Liver (tissue), 8 donors: ENCODE measurements at regions not wholly inside any gene's neighbourhood (a gene's known extent, or its start where the extent isn't known, plus 50 kb on each side); places are given as distances from the start of the nearest gene placed in this dataset.
"Not testable (repeated sequence)": the region's sequence is repeated elsewhere in the genome, so short reads cannot be mapped to it uniquely, and the experiment has no call there.

ENCODE experiments used
- DNase-seq: peaks from one replicate; pipeline ENCODE4 v3.0.0-alpha.2; 2017; ENCODE audit warnings: low spot score
- H3K27ac ChIP-seq, 2 donors: one replicate each; pipeline ENCODE4 v1.7.0; 2013; ENCODE audit warnings: inconsistent platforms in 2 of 2, low read length in 2 of 2, control low read depth in 1 of 2, low read depth in 1 of 2, mild to moderate bottlenecking in 1 of 2
- H3K27me3 ChIP-seq, 4 donors: one replicate each; pipeline versions ENCODE4 v1.6.1 to v1.7.0; 2013; ENCODE audit warnings: low read length in 3 of 4, inconsistent platforms in 1 of 4, mild to moderate bottlenecking in 1 of 4, moderate library complexity in 1 of 4; ENCODE audit not compliant: control insufficient read depth in 4 of 4, insufficient read depth in 4 of 4
- H3K36me3 ChIP-seq, 4 donors: one replicate each; pipeline versions ENCODE4 v1.6.1 to v1.7.0; 2013; ENCODE audit warnings: low read length in 3 of 4, mild to moderate bottlenecking in 3 of 4, low read depth in 1 of 4, moderate library complexity in 1 of 4; ENCODE audit not compliant: control insufficient read depth in 4 of 4, insufficient read depth in 3 of 4
- H3K4me1 ChIP-seq, 4 donors: one replicate each; pipeline versions ENCODE4 v1.6.1 to v1.7.0; 2013; ENCODE audit warnings: low read length in 3 of 4, mild to moderate bottlenecking in 3 of 4, moderate library complexity in 1 of 4; ENCODE audit not compliant: control insufficient read depth in 4 of 4, insufficient read depth in 4 of 4
- H3K4me3 ChIP-seq, 3 donors: one replicate each; pipeline versions ENCODE4 v1.6.1 to v1.7.0; 2013; ENCODE audit warnings: low read length in 3 of 3, control low read depth in 1 of 3, low read depth in 1 of 3, mild to moderate bottlenecking in 1 of 3
- H3K9ac ChIP-seq, 2 donors: one replicate each; pipeline ENCODE4 v1.7.0; 2013; ENCODE audit warnings: low read length in 2 of 2, mild to moderate bottlenecking in 2 of 2, moderate library complexity in 2 of 2, control low read depth in 1 of 2, low read depth in 1 of 2
- H3K9me3 ChIP-seq, 4 donors: one replicate each; pipeline versions ENCODE4 v1.6.1 to v1.7.0; 2013; ENCODE audit warnings: low read length in 3 of 4; ENCODE audit not compliant: control insufficient read depth in 4 of 4
- EGR1 ChIP-seq, 2 donors: IDR thresholded peaks; 2 replicates each; pipeline ENCODE4 v1.6.1; 2016 to 2018; ENCODE audit warnings: antibody characterized with exemption in 2 of 2, low read depth in 2 of 2
- FOXA1 ChIP-seq: IDR thresholded peaks from 2 replicates; pipeline ENCODE4 v1.6.1; 2016; ENCODE audit warnings: antibody characterized with exemption
- FOXA2 ChIP-seq: IDR thresholded peaks from 2 replicates; pipeline ENCODE4 v1.6.1; 2016; ENCODE audit warnings: antibody characterized with exemption
- GABPA ChIP-seq, 2 donors: IDR thresholded peaks in 1 of 2; conservative IDR thresholded peaks in 1 of 2; 2 replicates each; pipeline ENCODE4 v1.6.1; 2016; ENCODE audit warnings: antibody characterized with exemption in 2 of 2, mild to moderate bottlenecking in 1 of 2, moderate library complexity in 1 of 2
- HNF4G ChIP-seq: IDR thresholded peaks from 2 replicates; pipeline ENCODE4 v1.6.1; 2016; ENCODE audit warnings: antibody characterized with exemption
- JUND ChIP-seq, 2 donors: IDR thresholded peaks; 2 replicates each; pipeline ENCODE4 v1.6.1; 2016; ENCODE audit warnings: antibody characterized with exemption in 2 of 2
- NR2F2 ChIP-seq: IDR thresholded peaks from 2 replicates; pipeline ENCODE4 v1.6.1; 2016; ENCODE audit warnings: antibody characterized with exemption
- RAD21 ChIP-seq, 2 donors: IDR thresholded peaks; 2 replicates each; pipeline ENCODE4 v1.6.1; 2016; ENCODE audit warnings: antibody characterized with exemption in 2 of 2, mild to moderate bottlenecking in 2 of 2
- RXRA ChIP-seq, 2 donors: IDR thresholded peaks; 2 replicates each; pipeline ENCODE4 v1.6.1; 2017 to 2018; ENCODE audit warnings: antibody characterized with exemption in 2 of 2, mild to moderate bottlenecking in 1 of 2
- WGBS: extraction: QIAGEN DNeasy Blood & Tissue Kit; methylation state at CpG from one replicate; pipeline ENCODE4 v1.1.7; 2013; 5-methylcytosine and 5-hydroxymethylcytosine counted together
- TF ChIP-seq, protein P1 (sequence below): fragments of 150-350 bp; IDR thresholded peaks from 2 replicates; pipeline ENCODE4 v1.5.1; 2017; ENCODE audit warnings: improper control_type of control experiment, low read depth, low read length; ENCODE audit not compliant: missing input control
- TF ChIP-seq, protein P2 (sequence below): IDR thresholded peaks from 2 replicates; pipeline ENCODE4 v1.6.1; 2016; ENCODE audit warnings: antibody characterized with exemption
- TF ChIP-seq, protein P3 (sequence below): IDR thresholded peaks from 2 replicates; pipeline ENCODE4 v1.6.1; 2016; ENCODE audit warnings: antibody characterized with exemption
- TF ChIP-seq, protein P4 (sequence below): IDR thresholded peaks from 2 replicates; pipeline ENCODE4 v1.6.1; 2016; ENCODE audit warnings: antibody characterized with exemption, mild to moderate bottlenecking
- TF ChIP-seq, protein P5 (sequence below): IDR thresholded peaks from 2 replicates; pipeline ENCODE4 v1.6.1; 2016; ENCODE audit warnings: antibody characterized with exemption
- donor health status: healthy.
- donor health status: healthy.
- donor health status: healthy.
- donor health status: healthy.
- donor health status: healthy.

DNA sequence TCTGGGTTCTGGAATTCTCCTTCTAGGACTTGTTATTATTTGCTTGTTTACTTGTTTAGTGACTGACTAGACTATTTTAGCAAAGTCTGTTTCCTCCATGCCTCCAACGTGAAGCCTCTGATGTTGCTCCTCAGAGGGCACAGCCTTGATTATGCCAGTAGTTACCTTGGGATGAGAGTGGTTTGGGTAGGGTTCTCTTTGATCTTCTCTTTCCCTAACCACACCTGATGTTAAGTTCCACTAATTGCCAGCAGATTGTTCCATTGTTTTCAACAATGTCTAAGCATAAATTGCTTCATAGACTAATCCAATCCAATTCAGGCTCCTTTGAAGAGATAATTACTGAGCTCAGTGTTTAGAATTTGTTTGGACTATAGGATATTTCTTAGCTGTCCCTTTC is 352.7 kb upstream of the DIPK2B start (continued):
- TF ChIP-seq, protein P1, sequence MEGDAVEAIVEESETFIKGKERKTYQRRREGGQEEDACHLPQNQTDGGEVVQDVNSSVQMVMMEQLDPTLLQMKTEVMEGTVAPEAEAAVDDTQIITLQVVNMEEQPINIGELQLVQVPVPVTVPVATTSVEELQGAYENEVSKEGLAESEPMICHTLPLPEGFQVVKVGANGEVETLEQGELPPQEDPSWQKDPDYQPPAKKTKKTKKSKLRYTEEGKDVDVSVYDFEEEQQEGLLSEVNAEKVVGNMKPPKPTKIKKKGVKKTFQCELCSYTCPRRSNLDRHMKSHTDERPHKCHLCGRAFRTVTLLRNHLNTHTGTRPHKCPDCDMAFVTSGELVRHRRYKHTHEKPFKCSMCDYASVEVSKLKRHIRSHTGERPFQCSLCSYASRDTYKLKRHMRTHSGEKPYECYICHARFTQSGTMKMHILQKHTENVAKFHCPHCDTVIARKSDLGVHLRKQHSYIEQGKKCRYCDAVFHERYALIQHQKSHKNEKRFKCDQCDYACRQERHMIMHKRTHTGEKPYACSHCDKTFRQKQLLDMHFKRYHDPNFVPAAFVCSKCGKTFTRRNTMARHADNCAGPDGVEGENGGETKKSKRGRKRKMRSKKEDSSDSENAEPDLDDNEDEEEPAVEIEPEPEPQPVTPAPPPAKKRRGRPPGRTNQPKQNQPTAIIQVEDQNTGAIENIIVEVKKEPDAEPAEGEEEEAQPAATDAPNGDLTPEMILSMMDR, result no peak

DNA sequence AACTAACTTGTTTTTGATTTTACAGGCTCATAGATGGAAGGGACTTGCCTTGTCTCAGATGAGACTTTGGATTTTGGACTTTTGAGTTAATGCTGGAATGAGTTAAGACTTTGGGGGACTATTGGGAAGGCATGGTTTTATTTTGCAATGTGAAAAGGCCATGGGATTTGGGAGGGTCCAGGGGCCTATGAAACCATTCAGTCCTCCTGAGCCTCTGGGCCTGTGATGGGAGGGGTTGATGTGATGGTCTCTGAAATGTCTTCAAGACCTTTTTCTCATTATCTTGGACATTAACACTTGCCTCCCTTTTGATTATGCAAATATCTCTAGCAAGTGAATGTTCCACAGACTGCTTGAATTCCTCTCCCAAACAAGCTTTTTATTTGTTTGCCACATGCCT is 346.0 kb upstream of the DIPK2B start:
- H3K27me3 ChIP-seq, H3K4me3 ChIP-seq, DNase-seq, H3K4me1 ChIP-seq, H3K36me3 ChIP-seq, H3K9ac ChIP-seq, H3K27ac ChIP-seq, H3K9me3 ChIP-seq: not testable (repeated sequence)

DNA sequence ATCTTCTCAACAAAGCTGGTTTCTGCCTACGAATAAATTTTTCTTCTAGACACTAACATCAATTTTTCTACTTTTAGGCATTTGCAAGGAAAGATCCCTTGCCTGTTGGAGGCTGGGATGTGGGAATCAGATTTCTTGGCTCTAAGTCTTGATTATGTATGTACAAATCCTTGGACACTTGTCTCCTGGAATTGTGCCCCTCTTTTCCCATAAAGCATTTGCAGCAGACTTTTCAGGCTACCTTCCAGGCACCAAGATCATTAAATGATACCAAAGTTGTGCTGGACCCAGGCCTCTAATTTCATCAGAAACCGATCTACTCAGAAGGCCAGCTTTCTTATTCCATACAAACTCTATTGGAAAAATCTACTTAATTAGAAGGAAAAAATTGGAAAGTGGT is 339.5 kb upstream of the DIPK2B start:
- H3K9ac ChIP-seq, result no peak overlapping the region
- no peak overlapping the region for H3K4me3 ChIP-seq
- peaks cover 0 to 2% (median 0%) of the 10 kb centered on the region in 4 donors for H3K27me3 ChIP-seq
- DNase-seq, result no peak
- TF ChIP-seq FOXA2 (no peak), GABPA (IDR thresholded peaks at IDR 0.05 in 1 of 2, conservative IDR thresholded peaks at IDR 0.05 in 1 of 2) (no peak), RAD21 (IDR thresholded peaks at IDR 0.05) (no peak), NR2F2 (no peak), RXRA (IDR thresholded peaks at IDR 0.05) (no peak), HNF4G (no peak), FOXA1 (no peak), JUND (IDR thresholded peaks at IDR 0.05) (no peak)
- TF ChIP-seq, protein P2, sequence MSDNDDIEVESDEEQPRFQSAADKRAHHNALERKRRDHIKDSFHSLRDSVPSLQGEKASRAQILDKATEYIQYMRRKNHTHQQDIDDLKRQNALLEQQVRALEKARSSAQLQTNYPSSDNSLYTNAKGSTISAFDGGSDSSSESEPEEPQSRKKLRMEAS, result no peak
- no peaks in the 10 kb centered on the region for H3K36me3 ChIP-seq
- no peak overlapping the region for H3K27ac ChIP-seq
- no peaks in the 10 kb centered on the region for H3K4me1 ChIP-seq
- no peaks in the 10 kb centered on the region for H3K9me3 ChIP-seq
- WGBS, result 82% methylated on average over 2 of the region's 2 CpGs

DNA sequence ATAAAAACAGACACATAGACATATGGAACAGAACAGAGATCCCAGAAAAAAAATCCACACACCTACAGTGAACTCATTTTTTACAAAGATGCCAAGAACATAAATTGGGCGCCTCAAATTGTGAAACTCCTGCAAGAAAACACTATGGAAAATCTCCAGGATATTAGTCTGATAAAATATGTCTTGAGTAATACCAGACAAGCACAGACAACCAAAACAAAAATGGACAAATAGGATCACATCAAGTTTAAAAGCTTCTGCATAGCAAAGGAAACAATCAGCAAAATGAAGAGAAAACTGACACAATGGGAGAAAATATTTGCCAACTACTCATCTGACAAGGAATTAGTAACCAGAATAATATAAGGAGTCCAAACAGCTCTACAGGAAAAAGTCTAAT is 337.3 kb upstream of the DIPK2B start:
- H3K27me3 ChIP-seq, result peaks cover 0 to 2% (median 0%) of the 10 kb centered on the region in 4 donors
- no peak overlapping the region for H3K9ac ChIP-seq
- H3K27ac ChIP-seq, result no peak overlapping the region
- no peaks in the 10 kb centered on the region for H3K4me1 ChIP-seq
- no peak for DNase-seq
- H3K36me3 ChIP-seq, result no peaks in the 10 kb centered on the region
- H3K9me3 ChIP-seq, result peaks cover 0 to 3% (median 0%) of the 10 kb centered on the region in 4 donors
- TF ChIP-seq, protein P3, sequence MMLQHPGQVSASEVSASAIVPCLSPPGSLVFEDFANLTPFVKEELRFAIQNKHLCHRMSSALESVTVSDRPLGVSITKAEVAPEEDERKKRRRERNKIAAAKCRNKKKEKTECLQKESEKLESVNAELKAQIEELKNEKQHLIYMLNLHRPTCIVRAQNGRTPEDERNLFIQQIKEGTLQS, result no peak
- TF ChIP-seq, protein P4, sequence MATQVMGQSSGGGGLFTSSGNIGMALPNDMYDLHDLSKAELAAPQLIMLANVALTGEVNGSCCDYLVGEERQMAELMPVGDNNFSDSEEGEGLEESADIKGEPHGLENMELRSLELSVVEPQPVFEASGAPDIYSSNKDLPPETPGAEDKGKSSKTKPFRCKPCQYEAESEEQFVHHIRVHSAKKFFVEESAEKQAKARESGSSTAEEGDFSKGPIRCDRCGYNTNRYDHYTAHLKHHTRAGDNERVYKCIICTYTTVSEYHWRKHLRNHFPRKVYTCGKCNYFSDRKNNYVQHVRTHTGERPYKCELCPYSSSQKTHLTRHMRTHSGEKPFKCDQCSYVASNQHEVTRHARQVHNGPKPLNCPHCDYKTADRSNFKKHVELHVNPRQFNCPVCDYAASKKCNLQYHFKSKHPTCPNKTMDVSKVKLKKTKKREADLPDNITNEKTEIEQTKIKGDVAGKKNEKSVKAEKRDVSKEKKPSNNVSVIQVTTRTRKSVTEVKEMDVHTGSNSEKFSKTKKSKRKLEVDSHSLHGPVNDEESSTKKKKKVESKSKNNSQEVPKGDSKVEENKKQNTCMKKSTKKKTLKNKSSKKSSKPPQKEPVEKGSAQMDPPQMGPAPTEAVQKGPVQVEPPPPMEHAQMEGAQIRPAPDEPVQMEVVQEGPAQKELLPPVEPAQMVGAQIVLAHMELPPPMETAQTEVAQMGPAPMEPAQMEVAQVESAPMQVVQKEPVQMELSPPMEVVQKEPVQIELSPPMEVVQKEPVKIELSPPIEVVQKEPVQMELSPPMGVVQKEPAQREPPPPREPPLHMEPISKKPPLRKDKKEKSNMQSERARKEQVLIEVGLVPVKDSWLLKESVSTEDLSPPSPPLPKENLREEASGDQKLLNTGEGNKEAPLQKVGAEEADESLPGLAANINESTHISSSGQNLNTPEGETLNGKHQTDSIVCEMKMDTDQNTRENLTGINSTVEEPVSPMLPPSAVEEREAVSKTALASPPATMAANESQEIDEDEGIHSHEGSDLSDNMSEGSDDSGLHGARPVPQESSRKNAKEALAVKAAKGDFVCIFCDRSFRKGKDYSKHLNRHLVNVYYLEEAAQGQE, result no peak
- TF ChIP-seq EGR1 (IDR thresholded peaks at IDR 0.05; ENCODE audit: low read depth in 2 of 2) (no peak), RXRA (IDR thresholded peaks at IDR 0.05) (no peak), HNF4G (no peak), FOXA2 (no peak), NR2F2 (no peak), FOXA1 (no peak), JUND (IDR thresholded peaks at IDR 0.05) (no peak)
- TF ChIP-seq, protein P5, sequence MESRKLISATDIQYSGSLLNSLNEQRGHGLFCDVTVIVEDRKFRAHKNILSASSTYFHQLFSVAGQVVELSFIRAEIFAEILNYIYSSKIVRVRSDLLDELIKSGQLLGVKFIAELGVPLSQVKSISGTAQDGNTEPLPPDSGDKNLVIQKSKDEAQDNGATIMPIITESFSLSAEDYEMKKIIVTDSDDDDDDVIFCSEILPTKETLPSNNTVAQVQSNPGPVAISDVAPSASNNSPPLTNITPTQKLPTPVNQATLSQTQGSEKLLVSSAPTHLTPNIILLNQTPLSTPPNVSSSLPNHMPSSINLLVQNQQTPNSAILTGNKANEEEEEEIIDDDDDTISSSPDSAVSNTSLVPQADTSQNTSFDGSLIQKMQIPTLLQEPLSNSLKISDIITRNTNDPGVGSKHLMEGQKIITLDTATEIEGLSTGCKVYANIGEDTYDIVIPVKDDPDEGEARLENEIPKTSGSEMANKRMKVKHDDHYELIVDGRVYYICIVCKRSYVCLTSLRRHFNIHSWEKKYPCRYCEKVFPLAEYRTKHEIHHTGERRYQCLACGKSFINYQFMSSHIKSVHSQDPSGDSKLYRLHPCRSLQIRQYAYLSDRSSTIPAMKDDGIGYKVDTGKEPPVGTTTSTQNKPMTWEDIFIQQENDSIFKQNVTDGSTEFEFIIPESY, result no peak
- H3K4me3 ChIP-seq, result no peak overlapping the region
- 82% methylated on average over 1 of the region's 1 CpG for WGBS
